Tibial artery (tissue), 4 donors: ENCODE measurements at regions not wholly inside any gene's neighbourhood (a gene's known extent, or its start where the extent isn't known, plus 50 kb on each side); places are given as distances from the start of the nearest gene placed in this dataset.

Source experiments
- DNase-seq, 2 donors: peaks; one replicate each; pipeline ENCODE4 v3.0.0-alpha.2; 2019
- H3K27ac ChIP-seq, 2 donors: fragments of 200-600 bp; sonication (generic) in 1 of 2; 1 replicate in 1 of 2; 2 replicates in 1 of 2; pipeline ENCODE4 v1.5.1; 2018 to 2019; ENCODE audit warnings: mild to moderate bottlenecking in 1 of 2
- H3K27me3 ChIP-seq, 2 donors: fragments of 200-600 bp; sonication (generic) in 1 of 2; one replicate each; pipeline versions ENCODE4 v1.5.1 to v1.6.0; 2016 to 2019
- H3K36me3 ChIP-seq, 3 donors: fragments of 200-600 bp; sonication (generic) in 2 of 3; one replicate each; pipeline ENCODE4 v1.5.1; 2016 to 2019; ENCODE audit warnings: mild to moderate bottlenecking in 2 of 3
- H3K4me1 ChIP-seq, 4 donors: fragments of 200-600 bp; sonication (generic) in 2 of 4; 1 replicate in 3 of 4; 2 replicates in 1 of 4; pipeline ENCODE4 v1.5.1; 2016 to 2019
- H3K4me3 ChIP-seq, 2 donors: fragments of 200-600 bp; sonication (generic) in 1 of 2; 1 replicate in 1 of 2; 2 replicates in 1 of 2; pipeline ENCODE4 v1.5.1; 2018 to 2019; ENCODE audit warnings: mild to moderate bottlenecking in 2 of 2
- H3K9me3 ChIP-seq, 3 donors: fragments of 200-600 bp; sonication (generic) in 1 of 3; one replicate each; pipeline ENCODE4 v1.5.1; 2016 to 2019
- CTCF ChIP-seq, 2 experiments: fragments of 200-600 bp in 1 of 2; fragments of 450-650 bp in 1 of 2; IDR thresholded peaks; one replicate each; pipeline ENCODE4 v1.5.1; 2017 to 2019; ENCODE audit warnings: antibody characterized with exemption in 2 of 2, mild to moderate bottlenecking in 1 of 2, moderate library complexity in 1 of 2
- intact Hi-C: fragments of 100-400 bp; cut with DNase I; formaldehyde crosslinking; loops from one replicate; pipeline ENCODE4 v1.15.0; 2023; ENCODE audit warnings: low total_unique reads

DNA sequence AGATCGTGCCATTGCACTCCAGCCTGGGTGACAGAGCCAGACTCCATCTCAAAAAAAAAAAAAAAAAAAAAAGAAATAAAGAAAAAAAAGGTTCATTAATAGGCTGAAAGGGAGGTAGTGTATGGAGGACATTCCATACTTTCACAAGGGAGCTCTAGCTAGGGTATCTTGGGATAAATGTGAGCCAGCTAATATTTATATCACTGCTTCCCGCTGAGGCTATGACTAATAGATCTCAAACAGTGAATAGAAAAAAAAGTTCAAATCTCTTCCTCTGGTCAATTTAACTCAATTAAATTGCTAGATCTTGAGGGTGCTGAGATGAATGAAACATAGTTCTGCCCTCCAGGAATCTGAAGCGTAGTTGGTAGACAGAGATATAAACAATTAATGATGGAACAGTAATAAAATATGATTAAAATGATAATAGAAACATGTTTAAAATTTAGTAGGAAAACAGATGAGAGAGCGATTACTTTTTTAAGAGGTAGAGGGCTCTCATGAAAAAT lies 55.7 kb upstream of the SHISA3 start:
- Histone ChIP-seq H3K27me3 (no peaks in the 10 kb centered on the region), H3K4me1 (no peaks in the 10 kb centered on the region), H3K9me3 (no peaks in the 10 kb centered on the region), H3K36me3 (no peaks in the 10 kb centered on the region), H3K4me3 (no peak overlapping the region), H3K27ac (no peak overlapping the region)
- intact Hi-C loops: no loop called here
- no peak for TF ChIP-seq CTCF (IDR thresholded peaks at IDR 0.05)
- no peak for DNase-seq

GRCh38 chr4:42342459-42342858 lies 54.8 kb upstream of the SHISA3 start:
- Histone ChIP-seq H3K36me3 (no peaks in the 10 kb centered on the region), H3K9me3 (no peaks in the 10 kb centered on the region), H3K27me3 (no peaks in the 10 kb centered on the region), H3K4me3 (no peak overlapping the region), H3K27ac (no peak overlapping the region), H3K4me1 (no peaks in the 10 kb centered on the region)
- TF ChIP-seq CTCF (IDR thresholded peaks at IDR 0.05): no peak
- intact Hi-C loops: no loop called here
- DNase-seq: no peak

DNA sequence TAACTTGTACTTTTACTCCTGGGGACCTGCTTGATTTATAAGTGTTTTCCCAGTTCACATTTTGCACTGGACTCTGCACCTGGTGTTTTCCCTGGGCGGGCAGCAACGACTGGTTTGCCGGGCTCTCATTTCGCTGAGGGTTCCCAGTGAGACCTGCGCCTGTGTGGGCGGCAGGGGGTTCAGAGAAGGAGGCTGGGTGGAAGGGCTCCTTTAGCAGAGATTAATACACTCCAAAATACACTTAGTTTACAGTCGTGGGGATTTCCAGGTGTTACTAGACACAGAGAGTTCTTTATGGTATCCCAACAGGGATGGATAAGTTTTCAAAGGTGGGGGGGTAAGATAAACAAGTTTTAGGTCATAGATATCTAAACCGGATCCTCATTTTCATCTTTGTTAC lies 53.0 kb upstream of the SHISA3 start:
- no peak for DNase-seq
- no peak for TF ChIP-seq CTCF (IDR thresholded peaks at IDR 0.05)
- H3K4me1 ChIP-seq: no peaks in the 10 kb centered on the region
- no peak overlapping the region for H3K27ac ChIP-seq
- H3K27me3 ChIP-seq: no peaks in the 10 kb centered on the region
- intact Hi-C loops: no loop called here
- no peaks in the 10 kb centered on the region for H3K9me3 ChIP-seq
- no peaks in the 10 kb centered on the region for H3K36me3 ChIP-seq
- no peak overlapping the region for H3K4me3 ChIP-seq

DNA sequence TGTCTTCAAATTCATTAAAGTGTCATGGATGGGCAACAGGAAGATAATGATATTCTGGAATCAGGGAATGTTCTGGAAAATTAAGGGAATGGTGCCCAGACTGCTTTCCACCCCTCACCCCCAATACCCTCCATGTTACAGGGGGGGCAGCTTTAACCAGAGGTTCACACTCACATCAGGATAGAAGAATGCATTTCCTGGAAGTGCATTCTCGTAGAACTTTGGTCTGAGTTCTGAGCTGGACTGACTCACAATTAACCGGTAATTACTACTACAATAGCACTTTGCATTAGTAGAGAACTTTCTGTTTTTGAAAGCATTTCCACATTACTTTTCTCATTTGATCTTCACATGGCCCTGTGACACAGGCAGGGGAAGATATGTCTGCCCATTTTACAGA lies 52.5 kb upstream of the SHISA3 start:
- no peak overlapping the region for H3K27ac ChIP-seq
- intact Hi-C loops: no loop called here

DNA sequence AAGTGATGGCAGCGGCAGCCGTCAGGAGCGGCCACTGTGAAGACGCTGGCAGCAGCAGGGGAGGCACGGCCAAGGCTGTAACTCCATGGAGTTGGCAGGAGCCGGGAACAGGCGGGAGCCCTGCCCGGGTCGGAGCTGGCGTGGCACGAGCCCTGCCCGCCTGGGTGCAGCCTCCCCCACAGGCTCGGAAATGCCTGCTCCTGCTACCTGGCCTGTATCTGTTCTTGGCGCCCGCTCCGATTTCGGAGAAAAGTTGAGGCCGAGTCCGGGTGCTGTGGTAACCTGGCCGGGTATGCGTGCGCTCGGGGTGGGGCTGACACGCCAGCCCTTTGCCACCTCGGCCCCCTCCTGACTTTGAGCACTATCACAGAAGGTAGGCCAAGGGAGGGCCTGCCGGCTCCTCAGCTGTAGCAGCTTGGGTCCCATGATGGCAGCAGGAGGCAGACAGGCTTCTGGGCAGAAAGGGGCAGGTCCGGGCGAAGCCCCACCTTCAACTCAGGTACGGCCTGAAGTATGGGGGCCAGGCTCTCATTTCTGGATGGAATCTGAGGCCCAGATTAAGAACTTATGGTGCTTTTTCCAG lies 51.2 kb upstream of the SHISA3 start:
- DNase-seq: no peak
- Histone ChIP-seq H3K36me3 (no peaks in the 10 kb centered on the region), H3K9me3 (no peaks in the 10 kb centered on the region), H3K4me1 (no peaks in the 10 kb centered on the region), H3K27ac (no peak overlapping the region), H3K27me3 (no peaks in the 10 kb centered on the region), H3K4me3 (no peak overlapping the region)
- no peak for TF ChIP-seq CTCF (IDR thresholded peaks at IDR 0.05)
- intact Hi-C loops: no loop called here

More for the DNA sequence above, 52.5 kb upstream of the SHISA3 start:
- no peak overlapping the region for H3K4me3 ChIP-seq
- no peaks in the 10 kb centered on the region for H3K27me3 ChIP-seq
- H3K36me3 ChIP-seq: no peaks in the 10 kb centered on the region
- no peaks in the 10 kb centered on the region for H3K4me1 ChIP-seq
- DNase-seq: no peak
- no peak for TF ChIP-seq CTCF (IDR thresholded peaks at IDR 0.05)
- H3K9me3 ChIP-seq: no peaks in the 10 kb centered on the region

DNA sequence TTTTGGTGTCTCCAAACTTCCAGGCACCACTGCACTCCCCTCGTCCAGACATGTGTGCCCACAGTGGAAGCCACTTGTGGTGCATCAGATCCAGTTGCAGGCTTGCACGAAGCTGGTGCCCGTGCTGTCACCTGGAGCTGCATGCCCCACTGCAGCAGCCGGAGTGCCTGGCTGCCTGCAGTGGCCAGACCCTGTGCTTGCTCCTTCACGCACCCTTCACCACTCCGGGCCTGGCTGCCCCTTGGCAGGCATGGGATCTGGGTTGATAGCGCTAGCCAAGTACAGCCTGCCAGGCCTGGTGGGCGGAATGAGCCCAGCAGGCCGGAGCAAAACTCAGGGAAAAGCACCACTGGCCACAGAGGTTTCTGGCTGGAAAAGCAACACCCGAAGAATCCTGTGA lies 50.2 kb upstream of the SHISA3 start:
- TF ChIP-seq CTCF (IDR thresholded peaks at IDR 0.05): no peak
- Histone ChIP-seq H3K27ac (no peak overlapping the region), H3K4me3 (no peak overlapping the region), H3K27me3 (no peaks in the 10 kb centered on the region), H3K36me3 (no peaks in the 10 kb centered on the region), H3K4me1 (no peaks in the 10 kb centered on the region), H3K9me3 (no peaks in the 10 kb centered on the region)
- DNase-seq: no peak
- intact Hi-C loops: no loop called here
